Thoracic aorta (tissue), 2 donors: ENCODE measurements at regions not wholly inside any gene's neighbourhood (a gene's known extent, or its start where the extent isn't known, plus 50 kb on each side); places are given as distances from the start of the nearest gene placed in this dataset.

Experiments
- ATAC-seq: fragments of 150-250 bp; one replicate; pipeline ENCODE4 v1.8.0; 2017; ENCODE audit warnings: low read depth; ENCODE audit not compliant: insufficient number of reproducible peaks, low FRiP score
- DNase-seq: peaks from one replicate; pipeline ENCODE4 v3.0.0-alpha.2; 2020; ENCODE audit warnings: low spot score
- H3K27ac ChIP-seq, 2 donors: fragments of 200-600 bp; sonication (generic); 1 replicate in 1 of 2; 2 replicates in 1 of 2; pipeline ENCODE4 v1.5.1; 2016; ENCODE audit warnings: mild to moderate bottlenecking in 2 of 2, moderate library complexity in 2 of 2
- H3K27me3 ChIP-seq: fragments of 200-600 bp; sonication (generic); replicated peaks from 2 replicates; pipeline ENCODE4 v1.6.0; 2016; ENCODE audit warnings: mild to moderate bottlenecking; ENCODE audit not compliant: insufficient read depth
- H3K36me3 ChIP-seq: fragments of 200-600 bp; sonication (generic); one replicate; pipeline ENCODE4 v1.5.1; 2016
- H3K4me1 ChIP-seq, 2 donors: fragments of 200-600 bp; sonication (generic); 1 replicate in 1 of 2; 2 replicates in 1 of 2; pipeline versions ENCODE4 v1.5.1 to v1.6.0; 2016; ENCODE audit warnings: low read depth in 2 of 2, mild to moderate bottlenecking in 1 of 2; ENCODE audit not compliant: control insufficient read depth in 1 of 2
- H3K4me3 ChIP-seq: fragments of 200-600 bp; sonication (generic); 2 replicates; pipeline ENCODE4 v1.5.1; 2016; ENCODE audit warnings: mild to moderate bottlenecking
- H3K9me3 ChIP-seq: fragments of 200-600 bp; sonication (generic); 2 replicates; pipeline ENCODE4 v1.5.1; 2016
- TF ChIP-seq, protein P1 (sequence below): fragments of 200-600 bp; sonication (generic); IDR thresholded peaks from one replicate; pipeline ENCODE4 v1.5.1; 2019; ENCODE audit warnings: antibody characterized with exemption

DNA sequence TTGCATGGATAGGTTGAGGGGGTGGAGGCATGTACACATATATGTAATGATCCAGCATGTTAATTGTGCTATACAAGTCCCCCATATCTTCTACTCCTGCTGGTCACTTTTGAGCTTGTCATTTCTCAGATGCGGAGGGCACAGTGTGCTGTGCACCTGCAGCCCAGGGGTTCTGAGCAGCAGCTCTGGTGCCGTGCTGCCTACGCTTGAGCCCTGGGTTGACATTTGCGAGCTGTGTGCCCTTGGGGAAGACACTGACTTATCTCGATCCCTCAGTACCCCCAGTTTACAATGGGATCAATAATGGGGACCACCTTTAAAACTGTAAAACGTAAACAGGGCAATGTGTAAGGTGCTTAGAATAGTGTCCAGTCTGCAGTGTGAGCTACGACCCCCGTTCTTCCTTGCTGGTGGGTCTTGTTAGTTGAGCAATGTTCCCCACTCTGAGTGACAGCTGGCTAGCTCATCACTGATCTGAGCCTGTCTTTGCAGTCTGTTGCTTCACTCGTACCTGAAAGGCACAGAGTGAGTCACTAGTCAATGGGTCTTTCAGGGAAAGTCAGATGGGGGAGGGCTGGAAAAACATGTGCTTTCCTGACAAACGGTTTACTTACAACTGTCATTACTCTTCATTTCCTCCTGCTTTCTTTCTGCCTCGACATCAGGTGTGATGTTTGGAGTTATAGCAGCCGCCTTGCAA is 91.7 kb downstream of the SLC2A10 start:
- H3K4me3 ChIP-seq = no peak overlapping the region
- ATAC-seq (no peak), DNase-seq (no peak)
- no peaks in the 10 kb centered on the region for H3K9me3 ChIP-seq
- H3K27ac ChIP-seq = no peak overlapping the region
- no peaks in the 10 kb centered on the region for H3K4me1 ChIP-seq
- no peaks in the 10 kb centered on the region for H3K36me3 ChIP-seq
- no peaks in the 10 kb centered on the region for H3K27me3 ChIP-seq
- TF ChIP-seq, protein P1, sequence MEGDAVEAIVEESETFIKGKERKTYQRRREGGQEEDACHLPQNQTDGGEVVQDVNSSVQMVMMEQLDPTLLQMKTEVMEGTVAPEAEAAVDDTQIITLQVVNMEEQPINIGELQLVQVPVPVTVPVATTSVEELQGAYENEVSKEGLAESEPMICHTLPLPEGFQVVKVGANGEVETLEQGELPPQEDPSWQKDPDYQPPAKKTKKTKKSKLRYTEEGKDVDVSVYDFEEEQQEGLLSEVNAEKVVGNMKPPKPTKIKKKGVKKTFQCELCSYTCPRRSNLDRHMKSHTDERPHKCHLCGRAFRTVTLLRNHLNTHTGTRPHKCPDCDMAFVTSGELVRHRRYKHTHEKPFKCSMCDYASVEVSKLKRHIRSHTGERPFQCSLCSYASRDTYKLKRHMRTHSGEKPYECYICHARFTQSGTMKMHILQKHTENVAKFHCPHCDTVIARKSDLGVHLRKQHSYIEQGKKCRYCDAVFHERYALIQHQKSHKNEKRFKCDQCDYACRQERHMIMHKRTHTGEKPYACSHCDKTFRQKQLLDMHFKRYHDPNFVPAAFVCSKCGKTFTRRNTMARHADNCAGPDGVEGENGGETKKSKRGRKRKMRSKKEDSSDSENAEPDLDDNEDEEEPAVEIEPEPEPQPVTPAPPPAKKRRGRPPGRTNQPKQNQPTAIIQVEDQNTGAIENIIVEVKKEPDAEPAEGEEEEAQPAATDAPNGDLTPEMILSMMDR = no peak

DNA sequence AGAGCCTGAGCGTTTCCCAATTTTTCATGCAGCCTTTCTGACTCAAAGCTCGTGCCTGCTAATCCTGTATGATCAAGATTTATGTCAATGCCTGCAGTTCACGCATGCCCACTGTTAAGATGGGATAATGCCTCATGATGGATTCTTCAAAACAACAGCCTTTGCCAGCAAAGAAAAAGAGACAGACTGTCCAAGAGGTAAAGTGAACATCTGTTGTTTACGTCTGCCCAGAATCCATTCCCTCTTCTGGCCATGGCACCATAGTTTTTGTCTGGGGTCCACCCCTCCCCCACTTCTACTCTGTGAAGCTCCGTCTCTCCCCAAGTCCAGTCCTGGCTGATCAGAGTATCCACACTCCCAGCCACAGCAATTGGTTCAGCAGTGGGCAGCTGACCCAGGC is 91.9 kb upstream of the EYA2 start:
- no peak for DNase-seq
- H3K4me1 ChIP-seq = no peaks in the 10 kb centered on the region

DNA sequence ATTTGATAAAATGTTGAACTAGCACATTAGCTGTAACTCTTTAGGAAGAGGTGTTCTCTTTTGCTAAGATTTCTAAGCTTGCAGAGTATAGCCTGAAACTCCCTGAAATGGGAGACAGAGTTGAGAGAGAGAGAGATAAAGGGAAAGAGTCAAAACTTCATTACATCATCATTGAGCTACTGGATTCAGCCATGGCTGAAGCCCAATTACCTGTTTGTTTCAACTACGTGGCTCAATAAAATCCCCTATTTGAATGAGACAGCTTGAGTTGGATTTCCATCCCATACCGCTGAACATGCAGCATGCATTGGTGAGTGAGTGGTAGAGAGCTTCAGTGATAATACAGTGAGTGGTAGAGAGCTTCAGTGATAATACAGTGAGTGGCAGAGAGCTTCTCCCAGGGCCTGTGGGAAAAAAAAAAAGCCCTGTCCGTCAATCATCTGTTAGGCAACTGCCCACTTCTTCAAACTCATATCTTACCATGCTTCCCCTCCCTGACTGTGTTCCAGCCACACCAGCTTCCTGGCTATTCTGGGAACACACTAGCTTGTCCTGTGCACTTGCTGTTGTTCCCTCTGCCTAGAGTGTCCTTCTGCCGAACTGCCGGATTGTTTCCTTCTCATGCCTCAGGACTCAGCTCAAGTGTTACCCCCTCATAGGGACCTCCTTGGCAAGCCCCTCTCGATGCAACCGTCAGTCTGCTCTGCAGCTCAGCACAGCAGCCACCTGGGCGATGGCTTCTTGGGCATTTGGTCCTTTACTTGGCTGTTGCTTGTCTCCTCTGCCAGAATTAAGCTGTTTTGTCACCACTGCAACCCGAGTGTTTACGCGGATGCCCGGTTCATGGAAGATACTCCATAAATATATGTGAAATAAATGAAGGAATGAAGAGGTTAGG is 91.3 kb upstream of the EYA2 start:
- Histone ChIP-seq H3K27ac (no peak overlapping the region), H3K27me3 (no peaks in the 10 kb centered on the region), H3K9me3 (no peaks in the 10 kb centered on the region), H3K4me1 (no peaks in the 10 kb centered on the region), H3K4me3 (no peak overlapping the region), H3K36me3 (no peaks in the 10 kb centered on the region)
- no peak for ATAC-seq
- DNase-seq = no peak
- TF ChIP-seq, protein P1 = no peak

More for the DNA sequence above, 91.9 kb upstream of the EYA2 start:
- Histone ChIP-seq H3K9me3 (no peaks in the 10 kb centered on the region), H3K4me3 (no peak overlapping the region), H3K27me3 (no peaks in the 10 kb centered on the region), H3K36me3 (no peaks in the 10 kb centered on the region), H3K27ac (no peak overlapping the region)
- TF ChIP-seq, protein P1 = no peak
- no peak for ATAC-seq

DNA sequence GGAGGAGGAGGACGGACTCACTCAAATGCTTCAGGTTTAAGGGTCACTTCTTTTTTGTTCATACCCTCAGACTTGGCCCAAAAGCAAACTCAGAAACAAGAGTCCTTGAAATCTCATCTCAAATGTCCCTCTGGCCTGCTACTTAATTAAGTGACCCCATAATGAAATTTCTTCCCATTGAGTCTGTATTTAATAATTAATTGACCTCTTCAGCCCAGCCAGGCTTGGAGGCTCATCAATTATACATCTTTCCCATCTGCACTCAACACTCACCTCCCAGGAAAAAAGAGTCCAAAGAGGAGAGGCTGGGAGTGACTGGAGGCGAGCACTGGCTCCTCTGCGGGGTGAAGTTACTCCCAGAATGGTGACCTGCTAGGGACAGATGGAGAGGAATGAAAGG is 90.5 kb upstream of the EYA2 start:
- Histone ChIP-seq H3K27ac (no peak overlapping the region), H3K4me3 (no peak overlapping the region), H3K27me3 (no peaks in the 10 kb centered on the region), H3K36me3 (no peaks in the 10 kb centered on the region), H3K9me3 (no peaks in the 10 kb centered on the region), H3K4me1 (no peaks in the 10 kb centered on the region)
- DNase-seq = no peak
- no peak for ATAC-seq
- TF ChIP-seq, protein P1 = no peak

DNA sequence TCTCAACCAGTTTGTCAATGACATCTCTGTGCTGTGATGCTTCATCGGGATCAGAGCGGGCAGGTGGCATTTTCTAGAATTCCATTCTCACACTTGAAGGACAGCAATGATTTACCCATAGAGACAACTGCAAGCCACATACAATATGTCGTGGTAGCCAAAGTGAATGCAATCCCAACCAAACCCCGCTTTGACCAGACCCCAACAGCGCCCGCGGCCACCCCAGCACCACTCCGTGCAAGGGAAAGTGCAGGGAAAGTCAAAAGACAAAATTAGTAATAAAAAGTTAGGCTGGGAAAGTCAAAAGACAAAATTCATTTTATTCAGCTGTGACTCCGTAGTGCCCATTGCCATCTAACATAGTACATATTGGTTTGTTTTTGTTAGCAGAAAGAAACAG is 88.8 kb upstream of the EYA2 start:
- Histone ChIP-seq H3K9me3 (no peaks in the 10 kb centered on the region), H3K4me3 (no peak overlapping the region), H3K4me1 (no peaks in the 10 kb centered on the region), H3K27ac (no peak overlapping the region), H3K27me3 (no peaks in the 10 kb centered on the region), H3K36me3 (no peaks in the 10 kb centered on the region)
- DNase-seq = no peak
- no peak for ATAC-seq
- TF ChIP-seq, protein P1 = no peak
